H1 (cell line): ENCODE measurements at regions not wholly inside any gene's neighbourhood (a gene's known extent, or its start where the extent isn't known, plus 50 kb on each side); places are given as distances from the start of the nearest gene placed in this dataset.

Source experiments
- CTCF ChIA-PET: fragments of 300-600 bp; sonication (Branson Sonifier 250); formaldehyde crosslinking; loops from one replicate; lab custom pipeline; 2021; ENCODE audit not compliant: partially characterized antibody; lab: Charles Lee
- POLR2A ChIA-PET: fragments of 300-600 bp; sonication (Branson Sonifier 250); formaldehyde crosslinking; loops from one replicate; lab custom pipeline; 2021; ENCODE audit warnings: inconsistent platforms; ENCODE audit not compliant: partially characterized antibody; lab: Charles Lee
- DNase-seq, 2 experiments: peaks; one replicate each; pipeline versions ENCODE4 v3.0.0 to v3.0.0-alpha.2; 2010 to 2022; ENCODE audit warnings: low spot score in 2 of 2, low read depth in 1 of 2, mixed read lengths in 1 of 2
- FAIRE-seq: peaks from 2 replicates; lab custom pipeline; 2011; peaks lifted over from hg19 to GRCh38; lab: Jason Lieb, UNC
- H2AFZ ChIP-seq: 2 replicates; pipeline ENCODE4 v1.8.1; 2012; ENCODE audit warnings: low read length, inconsistent platforms
- H2AK5ac ChIP-seq: 2 replicates; pipeline ENCODE4 v1.6.1; 2013; ENCODE audit warnings: low read depth, low read length
- H2BK120ac ChIP-seq: replicated peaks from 2 replicates; pipeline ENCODE3; 2013; ENCODE audit warnings: low read depth, low read length, inconsistent platforms
- H2BK12ac ChIP-seq: 2 replicates; pipeline ENCODE4 v1.6.1; 2013; ENCODE audit warnings: low read depth, low read length
- H2BK15ac ChIP-seq: 2 replicates; pipeline ENCODE4 v1.6.1; 2013; ENCODE audit warnings: low read length
- H2BK20ac ChIP-seq: 2 replicates; pipeline ENCODE4 v1.6.1; 2013; ENCODE audit warnings: low read length
- H2BK5ac ChIP-seq: 2 replicates; pipeline ENCODE4 v1.6.1; 2013; ENCODE audit warnings: low read depth, low read length
- H3K14ac ChIP-seq: 2 replicates; pipeline ENCODE4 v1.6.1; 2013; ENCODE audit warnings: inconsistent platforms; ENCODE audit not compliant: insufficient read length
- H3K18ac ChIP-seq: 2 replicates; pipeline ENCODE4 v1.6.1; 2013; ENCODE audit warnings: low read length; ENCODE audit errors: extremely low read depth
- H3K23ac ChIP-seq: 2 replicates; pipeline ENCODE4 v1.6.1; 2013; ENCODE audit warnings: inconsistent platforms; ENCODE audit not compliant: insufficient read length
- H3K23me2 ChIP-seq: 2 replicates; pipeline ENCODE4 v1.6.1; 2013; ENCODE audit warnings: low read depth, low read length
- H3K27ac ChIP-seq: 2 replicates; pipeline ENCODE4 v1.6.1; 2011; ENCODE audit warnings: low read depth, low read length, inconsistent platforms
- H3K27me3 ChIP-seq, 4 experiments: replicated peaks in 1 of 4; 1 replicate in 1 of 4; 2 replicates in 3 of 4; pipeline versions ENCODE4 v1.6.1 to v1.8.1; 2011 to 2013; ENCODE audit warnings: low read length in 3 of 4, mild to moderate bottlenecking in 3 of 4, inconsistent platforms in 2 of 4, mixed read lengths in 2 of 4, moderate library complexity in 1 of 4; ENCODE audit not compliant: control insufficient read depth in 3 of 4, insufficient read depth in 3 of 4; ENCODE audit errors: extremely low read depth in 1 of 4
- H3K36me3 ChIP-seq, 4 experiments: 2 replicates each; pipeline versions ENCODE4 v1.6.1 to v1.8.1; 2011 to 2013; ENCODE audit warnings: mild to moderate bottlenecking in 4 of 4, low read length in 3 of 4, moderate library complexity in 2 of 4, control low read depth in 1 of 4, inconsistent platforms in 1 of 4; ENCODE audit not compliant: insufficient read depth in 4 of 4, control insufficient read depth in 2 of 4
- H3K4ac ChIP-seq: replicated peaks from 2 replicates; pipeline ENCODE3; 2013; ENCODE audit warnings: low read length, low read depth, mixed read lengths, inconsistent platforms; ENCODE audit not compliant: insufficient read length
- H3K4me1 ChIP-seq, 4 experiments: replicated peaks in 1 of 4; 1 replicate in 1 of 4; 2 replicates in 3 of 4; pipeline versions ENCODE4 v1.6.1 to v1.8.1; 2011 to 2013; ENCODE audit warnings: low read length in 3 of 4, inconsistent platforms in 2 of 4, mixed read lengths in 1 of 4; ENCODE audit not compliant: insufficient read depth in 4 of 4, control insufficient read depth in 3 of 4
- H3K4me2 ChIP-seq, 2 experiments: 2 replicates each; pipeline versions ENCODE4 v1.6.1 to v1.8.1; 2011 to 2013; ENCODE audit warnings: low read depth in 2 of 2, low read length in 2 of 2, control low read depth in 1 of 2, inconsistent platforms in 1 of 2, mild to moderate bottlenecking in 1 of 2; ENCODE audit not compliant: insufficient read depth in 1 of 2
- H3K4me3 ChIP-seq, 4 experiments: fragments of 200-600, 300-600 bp in 1 of 4; sonication (generic), shearing (Covaris generic), sonication (Bioruptor Twin) in 1 of 4; 2 replicates each; pipeline versions ENCODE4 v1.5.1 to v1.8.1; 2011 to 2016; ENCODE audit warnings: low read length in 4 of 4, low read depth in 3 of 4, control low read depth in 2 of 4, inconsistent platforms in 2 of 4, mild to moderate bottlenecking in 2 of 4, mixed read lengths in 1 of 4, moderate library complexity in 1 of 4; ENCODE audit not compliant: insufficient read depth in 2 of 4; ENCODE audit errors: extremely low read depth in 1 of 4
- H3K56ac ChIP-seq: replicated peaks from 2 replicates; pipeline ENCODE3; 2013; ENCODE audit warnings: low read depth, mild to moderate bottlenecking, mixed read lengths, low read length, inconsistent platforms; ENCODE audit not compliant: insufficient read length
- H3K79me1 ChIP-seq: 2 replicates; pipeline ENCODE4 v1.6.1; 2013; ENCODE audit warnings: low read depth, low read length, control low read depth
- H3K79me2 ChIP-seq, 2 experiments: 2 replicates each; pipeline versions ENCODE4 v1.6.1 to v1.8.1; 2012 to 2013; ENCODE audit warnings: low read length in 2 of 2, mild to moderate bottlenecking in 2 of 2, inconsistent platforms in 1 of 2; ENCODE audit not compliant: insufficient read depth in 2 of 2, control insufficient read depth in 1 of 2
- H3K9ac ChIP-seq, 4 experiments: replicated peaks in 1 of 4; 1 replicate in 1 of 4; 2 replicates in 3 of 4; pipeline versions ENCODE4 v1.6.1 to v1.8.1; 2011 to 2013; ENCODE audit warnings: low read depth in 3 of 4, low read length in 3 of 4, control low read depth in 2 of 4, mild to moderate bottlenecking in 2 of 4, moderate library complexity in 2 of 4, inconsistent platforms in 1 of 4; ENCODE audit errors: extremely low read depth in 1 of 4
- H3K9me3 ChIP-seq, 2 experiments: 2 replicates each; pipeline versions ENCODE4 v1.6.1 to v1.8.1; 2012 to 2013; ENCODE audit warnings: mild to moderate bottlenecking in 2 of 2, moderate library complexity in 2 of 2, control low read depth in 1 of 2, inconsistent platforms in 1 of 2, low read depth in 1 of 2, low read length in 1 of 2, mixed read lengths in 1 of 2; ENCODE audit not compliant: insufficient read depth in 2 of 2
- H4K20me1 ChIP-seq, 2 experiments: replicated peaks in 1 of 2; 2 replicates each; pipeline versions ENCODE3 to v1.8.1; 2011 to 2013; ENCODE audit warnings: inconsistent platforms in 2 of 2, low read length in 2 of 2, mild to moderate bottlenecking in 1 of 2; ENCODE audit not compliant: insufficient read depth in 2 of 2, control insufficient read depth in 1 of 2
- H4K5ac ChIP-seq: 2 replicates; pipeline ENCODE4 v1.6.1; 2013; ENCODE audit warnings: low read length, low read depth, mixed read lengths, inconsistent platforms; ENCODE audit not compliant: insufficient read length
- H4K8ac ChIP-seq: 2 replicates; pipeline ENCODE4 v1.8.0; 2013; ENCODE audit warnings: mild to moderate bottlenecking, moderate library complexity, low read length, inconsistent platforms; ENCODE audit not compliant: insufficient read depth; ENCODE audit errors: extremely low read depth
- H4K91ac ChIP-seq: replicated peaks from 2 replicates; pipeline ENCODE3; 2013; ENCODE audit warnings: low read length, mixed read lengths, inconsistent platforms; ENCODE audit not compliant: insufficient read length
- HDAC2 ChIP-seq, 2 experiments: fragments of 300-600 bp in 1 of 2; sonication (generic) in 1 of 2; IDR thresholded peaks; 2 replicates each; pipeline ENCODE4 v1.6.1; 2011 to 2012; ENCODE audit warnings: low read depth in 2 of 2, low read length in 2 of 2, mild to moderate bottlenecking in 2 of 2, moderate library complexity in 2 of 2, borderline replicate concordance in 1 of 2, inconsistent platforms in 1 of 2
- KDM1A ChIP-seq: fragments of 200-600, 300-600 bp; sonication (generic); IDR thresholded peaks from 2 replicates; pipeline ENCODE4 v1.7.1; 2016; ENCODE audit warnings: mild to moderate bottlenecking, low read length, borderline replicate concordance
- SP2 ChIP-seq: IDR thresholded peaks from 2 replicates; pipeline ENCODE4 v1.6.1; 2012; ENCODE audit warnings: mild to moderate bottlenecking, low read length, inconsistent platforms
- WGBS, 2 experiments: shearing (Covaris generic) in 1 of 2; methylation state at CpG; one replicate each; pipeline versions ENCODE4 v1.1.6 to v1.1.7; 2013 to 2015; ENCODE audit warnings: low lambda C conversion rate in 2 of 2, mixed read lengths in 2 of 2, inconsistent platforms in 1 of 2, low coverage in 1 of 2, missing lambda C conversion rate in 1 of 2; ENCODE audit not compliant: insufficient replicate concordance in 2 of 2, insufficient coverage in 1 of 2, insufficient read length in 1 of 2; ENCODE audit errors: extremely low coverage in 1 of 2, missing lambda C conversion rate in 1 of 2; 5-methylcytosine and 5-hydroxymethylcytosine counted together

- Histone ChIP-seq H3K18ac (no peak overlapping the region), H3K36me3 (no peaks in the 10 kb centered on the region), H4K8ac (no peak overlapping the region), H2BK5ac (no peak overlapping the region), H2BK15ac (no peak overlapping the region), H4K91ac (no peak overlapping the region), H3K4me3 (no peak overlapping the region), H3K14ac (no peak overlapping the region), H3K9me3 (no peaks in the 10 kb centered on the region; a peak in 1 of 4 replicates), H3K4me1 (peaks cover 0 to 8% (median 3%) of the 10 kb centered on the region in 4 experiments; a peak in 2 of 7 replicates), H2AK5ac (no peak overlapping the region), H3K23ac (no peak overlapping the region), H3K79me1 (no peaks in the 10 kb centered on the region), H4K20me1 (no peaks in the 10 kb centered on the region), H4K5ac (no peak overlapping the region), H2BK20ac (no peak overlapping the region), H3K27ac (no peak overlapping the region), H3K4ac (no peak overlapping the region), H3K56ac (no peak overlapping the region), H2AFZ (no peak overlapping the region), H3K23me2 (no peaks in the 10 kb centered on the region), H3K4me2 (no peak overlapping the region), H2BK120ac (no peak overlapping the region), H2BK12ac (no peak overlapping the region), H3K79me2 (no peaks in the 10 kb centered on the region), H3K27me3 (no peaks in the 10 kb centered on the region), H3K9ac (no peak overlapping the region)
- peak in 1 of 2 experiments; percentile 48; a peak in 1 of 4 replicates for TF ChIP-seq HDAC2 (IDR thresholded peaks at IDR 0.05; ENCODE audit: borderline replicate concordance in 1 of 2, low read depth in 2 of 2, low read length in 2 of 2)
- peak; percentile 91 for TF ChIP-seq KDM1A
- no peak for TF ChIP-seq SP2
- WGBS, 2 experiments, result 91% methylated on average over 1 of the region's 1 CpG; no CpG with 5 or more reads in 1 of the 2 experiments
- no peak for DNase-seq
- CTCF ChIA-PET, result interaction anchor here (1.2 to 1.7 kb wide), 6 partner anchors 11 to 353 kb away, joined by 3 to 8 read pairs (median 4); no protein-coding TSS in a partner anchor
- FAIRE-seq, result no peak
- POLR2A ChIA-PET, result no interaction called here
These were observed 400.4 kb upstream of the PODXL start for GRCh38 chr7:131956864-131957263.
